Muscle layer of colon (tissue), 2 donors: ENCODE measurements at regions not wholly inside any gene's neighbourhood (a gene's known extent, or its start where the extent isn't known, plus 50 kb on each side); places are given as distances from the start of the nearest gene placed in this dataset.

Source experiments
- H3K27ac ChIP-seq: one replicate; pipeline ENCODE4 v1.7.0; 2013; ENCODE audit warnings: low read depth, mild to moderate bottlenecking, low read length, moderate library complexity
- H3K27me3 ChIP-seq, 2 donors: one replicate each; pipeline ENCODE4 v1.7.0; 2013; ENCODE audit warnings: low read length in 2 of 2, mild to moderate bottlenecking in 2 of 2; ENCODE audit not compliant: insufficient read depth in 2 of 2, control insufficient read depth in 1 of 2
- H3K36me3 ChIP-seq: one replicate; pipeline ENCODE4 v1.7.0; 2013; ENCODE audit warnings: mild to moderate bottlenecking, low read length; ENCODE audit not compliant: insufficient read depth
- H3K4me1 ChIP-seq: one replicate; pipeline ENCODE4 v1.7.0; 2013; ENCODE audit warnings: mild to moderate bottlenecking, low read length; ENCODE audit not compliant: insufficient read depth
- H3K4me3 ChIP-seq, 2 donors: one replicate each; pipeline ENCODE4 v1.7.0; 2013; ENCODE audit warnings: low read length in 2 of 2, low read depth in 1 of 2, mild to moderate bottlenecking in 1 of 2, moderate library complexity in 1 of 2
- H3K9ac ChIP-seq: one replicate; pipeline ENCODE4 v1.7.0; 2013; ENCODE audit warnings: low read length
- H3K9me3 ChIP-seq: one replicate; pipeline ENCODE4 v1.7.0; 2013; ENCODE audit warnings: mild to moderate bottlenecking, low read length
- donor health status: abdominal sarcoma.
- donor health status: Adenocarcinoma of cecum.

DNA sequence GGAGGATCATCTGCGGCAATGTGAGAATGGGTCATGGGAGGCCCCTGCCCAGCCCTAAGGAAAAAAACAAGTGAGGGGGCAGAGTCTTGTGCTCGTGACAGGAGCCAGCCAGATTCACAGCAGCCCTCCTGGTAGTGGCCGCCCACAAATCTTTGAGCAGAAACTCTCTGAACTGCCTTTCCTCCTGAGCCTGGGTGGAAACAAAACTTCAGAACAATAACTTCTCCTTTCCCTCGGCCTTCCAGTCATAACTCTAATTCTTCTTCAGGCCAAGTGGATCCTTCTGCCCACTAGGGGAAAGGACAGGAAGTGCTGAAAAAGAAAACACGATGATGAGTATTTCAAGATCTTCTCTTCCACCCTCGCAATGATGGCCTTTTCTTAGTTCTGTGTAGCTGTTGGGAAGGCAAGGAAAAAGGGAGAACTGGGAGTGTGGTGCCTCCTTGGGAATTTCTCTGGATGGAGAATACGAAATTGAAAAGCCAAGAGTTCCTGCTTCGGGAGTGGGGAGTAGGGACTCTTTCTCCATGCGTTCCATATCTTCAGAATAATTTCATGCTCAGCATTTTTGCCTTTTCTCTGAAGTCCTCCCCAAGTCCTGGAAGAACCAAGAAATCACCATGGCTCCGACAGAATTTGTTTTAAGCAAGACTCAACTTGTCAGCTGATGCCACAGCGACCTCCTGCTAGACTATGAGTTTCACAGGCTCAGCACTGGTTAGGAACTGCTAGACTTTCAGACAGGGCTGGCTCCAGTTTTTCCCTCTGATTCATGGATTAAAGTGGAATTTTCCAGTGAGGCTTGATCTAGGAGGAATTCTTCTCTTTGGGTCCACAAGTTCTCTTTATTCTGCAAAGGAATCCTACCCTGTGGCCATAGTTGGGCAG is 188.9 kb downstream of the CAND1 start:
- no peaks in the 10 kb centered on the region for H3K36me3 ChIP-seq
- H3K9me3 ChIP-seq = no peaks in the 10 kb centered on the region
- H3K9ac ChIP-seq = no peak overlapping the region
- no peak overlapping the region for H3K27ac ChIP-seq
- H3K4me1 ChIP-seq = peaks cover 24% of the 10 kb centered on the region
- no peak overlapping the region for H3K4me3 ChIP-seq
- no peaks in the 10 kb centered on the region for H3K27me3 ChIP-seq

GRCh38 chr12:67459173-67459572 is 189.4 kb upstream of the DYRK2 start:
- Histone ChIP-seq H3K4me1 (peaks cover 24% of the 10 kb centered on the region), H3K27ac (no peak overlapping the region), H3K9me3 (no peaks in the 10 kb centered on the region), H3K36me3 (no peaks in the 10 kb centered on the region), H3K4me3 (no peak overlapping the region), H3K27me3 (no peaks in the 10 kb centered on the region), H3K9ac (no peak overlapping the region)

- Histone ChIP-seq H3K9ac (no peak overlapping the region), H3K4me3 (no peak overlapping the region)
Observed at GRCh38 chr12:67459578-67459977, 189.0 kb upstream of the DYRK2 start.

GRCh38 chr12:67460388-67460787 is 188.2 kb upstream of the DYRK2 start:
- Histone ChIP-seq H3K27ac (no peak overlapping the region), H3K36me3 (no peaks in the 10 kb centered on the region), H3K9me3 (no peaks in the 10 kb centered on the region), H3K27me3 (no peaks in the 10 kb centered on the region), H3K4me3 (no peak overlapping the region), H3K4me1 (peaks cover 24% of the 10 kb centered on the region), H3K9ac (no peak overlapping the region)

More at GRCh38 chr12:67459578-67459977, 189.0 kb upstream of the DYRK2 start:
- peaks cover 24% of the 10 kb centered on the region for H3K4me1 ChIP-seq
- no peak overlapping the region for H3K27ac ChIP-seq
- H3K36me3 ChIP-seq = no peaks in the 10 kb centered on the region
- no peaks in the 10 kb centered on the region for H3K9me3 ChIP-seq
- H3K27me3 ChIP-seq = no peaks in the 10 kb centered on the region

DNA sequence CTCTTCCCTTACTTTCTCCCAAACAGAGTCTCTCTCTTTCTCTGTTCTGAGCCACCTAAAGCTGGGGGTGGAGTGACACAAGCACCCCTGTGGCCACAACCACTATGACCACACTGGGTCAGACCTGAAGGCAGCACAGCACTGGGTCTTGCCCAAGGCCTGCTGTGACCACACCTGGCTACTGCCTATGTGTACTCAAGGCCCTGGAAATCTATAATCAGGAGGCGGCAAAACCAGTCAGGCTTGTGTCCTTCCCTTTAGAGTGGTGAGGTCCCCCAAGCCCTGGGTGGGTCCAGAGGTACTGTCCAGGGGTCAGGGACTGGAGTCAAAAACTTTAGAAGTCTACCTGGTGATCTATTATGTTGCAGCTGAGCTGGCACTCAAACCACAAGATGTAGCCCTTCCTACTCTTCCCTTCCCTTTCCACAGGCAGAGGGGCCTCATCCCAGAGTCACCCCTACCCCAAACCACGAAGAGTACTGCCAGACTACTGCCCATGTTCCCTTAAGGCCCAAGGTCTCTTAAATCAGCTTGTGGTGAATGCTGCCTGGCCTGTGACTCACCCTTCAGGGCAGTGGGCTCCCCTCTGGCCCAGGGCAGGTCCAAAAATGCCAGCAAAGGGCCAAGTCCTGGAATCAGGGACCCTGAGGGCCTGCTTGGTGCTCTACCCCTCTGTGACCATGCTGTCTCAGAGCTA is 179.8 kb upstream of the DYRK2 start:
- Histone ChIP-seq H3K36me3 (no peaks in the 10 kb centered on the region), H3K27ac (no peak overlapping the region), H3K9me3 (no peaks in the 10 kb centered on the region), H3K9ac (no peak overlapping the region), H3K27me3 (no peaks in the 10 kb centered on the region), H3K4me3 (no peak overlapping the region), H3K4me1 (peaks cover 16% of the 10 kb centered on the region)

GRCh38 chr12:67469666-67470065 is 178.9 kb upstream of the DYRK2 start:
- Histone ChIP-seq H3K27me3 (no peaks in the 10 kb centered on the region), H3K4me1 (peaks cover 18% of the 10 kb centered on the region), H3K9me3 (no peaks in the 10 kb centered on the region), H3K4me3 (no peak overlapping the region), H3K9ac (no peak overlapping the region), H3K27ac (no peak overlapping the region), H3K36me3 (no peaks in the 10 kb centered on the region)

- no peak overlapping the region for H3K4me3 ChIP-seq
- H3K27me3 ChIP-seq = no peaks in the 10 kb centered on the region
- H3K9me3 ChIP-seq = no peaks in the 10 kb centered on the region
- H3K4me1 ChIP-seq = peaks cover 29% of the 10 kb centered on the region
- no peak overlapping the region for H3K27ac ChIP-seq
- H3K9ac ChIP-seq = no peak overlapping the region
- H3K36me3 ChIP-seq = no peaks in the 10 kb centered on the region
Observed at GRCh38 chr12:67471810-67472209, 176.7 kb upstream of the DYRK2 start.

DNA sequence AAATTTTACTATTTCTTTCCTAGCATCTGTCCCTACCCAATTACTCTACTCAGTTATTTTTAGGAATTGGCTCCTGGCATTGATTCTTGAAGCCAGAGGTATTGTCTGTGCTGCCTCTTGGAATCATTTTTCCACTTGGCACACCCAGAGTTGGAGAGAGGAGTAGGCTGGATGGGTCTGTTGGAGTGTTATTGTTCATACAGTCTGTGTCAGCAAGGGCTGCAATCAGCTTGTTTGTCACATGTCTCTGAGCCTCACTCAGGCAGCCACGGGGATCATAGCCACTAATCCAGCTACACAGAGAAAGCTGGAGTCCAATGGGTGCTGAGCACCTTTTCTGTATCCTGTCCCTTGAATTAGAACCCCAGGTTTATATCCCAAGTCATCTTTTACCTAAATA is 176.0 kb upstream of the DYRK2 start:
- Histone ChIP-seq H3K9ac (no peak overlapping the region), H3K4me1 (peaks cover 29% of the 10 kb centered on the region), H3K4me3 (no peak overlapping the region), H3K27me3 (no peaks in the 10 kb centered on the region), H3K36me3 (no peaks in the 10 kb centered on the region), H3K9me3 (no peaks in the 10 kb centered on the region), H3K27ac (no peak overlapping the region)

- no peaks in the 10 kb centered on the region for H3K36me3 ChIP-seq
- no peak overlapping the region for H3K27ac ChIP-seq
- no peak overlapping the region for H3K4me3 ChIP-seq
- no peaks in the 10 kb centered on the region for H3K9me3 ChIP-seq
- H3K27me3 ChIP-seq = no peaks in the 10 kb centered on the region
- peaks cover 29% of the 10 kb centered on the region for H3K4me1 ChIP-seq
- H3K9ac ChIP-seq = no peak overlapping the region
Observed at GRCh38 chr12:67474934-67475620, 173.5 kb upstream of the DYRK2 start.

- Histone ChIP-seq H3K9me3 (no peaks in the 10 kb centered on the region), H3K4me1 (peaks cover 29% of the 10 kb centered on the region), H3K36me3 (no peaks in the 10 kb centered on the region), H3K9ac (no peak overlapping the region), H3K4me3 (no peak overlapping the region), H3K27me3 (no peaks in the 10 kb centered on the region), H3K27ac (no peak overlapping the region)
Observed at GRCh38 chr12:67475725-67476124, 172.8 kb upstream of the DYRK2 start.

DNA sequence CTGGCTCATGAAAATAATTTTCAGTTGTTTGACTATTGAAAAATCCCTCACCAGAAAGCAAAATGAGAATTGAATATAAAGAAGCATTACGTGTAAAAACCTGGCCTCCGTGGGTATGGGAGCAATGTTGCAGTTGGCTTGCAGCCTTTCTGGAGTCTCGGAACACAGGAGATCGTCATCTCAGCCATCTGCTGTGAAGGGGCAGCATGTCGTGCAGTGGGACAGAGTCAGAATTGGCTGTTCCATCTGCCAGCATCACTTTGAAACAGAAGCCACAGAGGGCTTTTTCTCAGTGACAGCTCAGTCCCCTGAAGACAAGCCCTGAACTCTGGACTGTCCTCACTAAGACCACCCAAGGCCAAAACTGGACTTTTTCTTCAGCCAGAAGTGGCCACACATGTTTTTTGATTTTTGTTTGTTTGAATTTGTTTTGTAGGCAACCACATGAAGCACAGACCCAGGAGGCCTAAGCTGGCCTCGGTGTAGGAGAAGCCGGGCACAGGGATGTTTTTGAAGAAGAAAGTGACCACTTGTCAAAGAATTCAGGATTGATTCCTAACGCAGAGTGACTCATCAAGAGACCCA is 170.8 kb upstream of the DYRK2 start:
- H3K27me3 ChIP-seq = no peaks in the 10 kb centered on the region
- H3K4me1 ChIP-seq = peaks cover 16% of the 10 kb centered on the region
- no peak overlapping the region for H3K4me3 ChIP-seq
- no peak overlapping the region for H3K27ac ChIP-seq
- H3K36me3 ChIP-seq = no peaks in the 10 kb centered on the region
- H3K9me3 ChIP-seq = no peaks in the 10 kb centered on the region
- no peak overlapping the region for H3K9ac ChIP-seq
